Peyer's patch (tissue), 4 donors: ENCODE measurements at regions not wholly inside any gene's neighbourhood (a gene's known extent, or its start where the extent isn't known, plus 50 kb on each side); places are given as distances from the start of the nearest gene placed in this dataset.

Experiments used
- POLR2A ChIP-seq, 2 donors: fragments of 450-650 bp; IDR thresholded peaks; one replicate each; pipeline ENCODE4 v1.5.1; 2017; ENCODE audit warnings: antibody characterized with exemption in 2 of 2, mild to moderate bottlenecking in 2 of 2, moderate library complexity in 2 of 2
- TF ChIP-seq, protein P1 (sequence below), 6 experiments: fragments of 450-650 bp in 4 of 6; fragments of 200-600 bp in 2 of 6; sonication (generic) in 1 of 6; IDR thresholded peaks; one replicate each; pipeline ENCODE4 v1.5.1; 2017 to 2019; ENCODE audit warnings: antibody characterized with exemption in 6 of 6, mild to moderate bottlenecking in 3 of 6, moderate library complexity in 1 of 6

GRCh38 chr12:124695861-124696260 lies 128.4 kb upstream of the NCOR2 start:
- no peak for TF ChIP-seq POLR2A (IDR thresholded peaks at IDR 0.05)
- TF ChIP-seq, protein P1, sequence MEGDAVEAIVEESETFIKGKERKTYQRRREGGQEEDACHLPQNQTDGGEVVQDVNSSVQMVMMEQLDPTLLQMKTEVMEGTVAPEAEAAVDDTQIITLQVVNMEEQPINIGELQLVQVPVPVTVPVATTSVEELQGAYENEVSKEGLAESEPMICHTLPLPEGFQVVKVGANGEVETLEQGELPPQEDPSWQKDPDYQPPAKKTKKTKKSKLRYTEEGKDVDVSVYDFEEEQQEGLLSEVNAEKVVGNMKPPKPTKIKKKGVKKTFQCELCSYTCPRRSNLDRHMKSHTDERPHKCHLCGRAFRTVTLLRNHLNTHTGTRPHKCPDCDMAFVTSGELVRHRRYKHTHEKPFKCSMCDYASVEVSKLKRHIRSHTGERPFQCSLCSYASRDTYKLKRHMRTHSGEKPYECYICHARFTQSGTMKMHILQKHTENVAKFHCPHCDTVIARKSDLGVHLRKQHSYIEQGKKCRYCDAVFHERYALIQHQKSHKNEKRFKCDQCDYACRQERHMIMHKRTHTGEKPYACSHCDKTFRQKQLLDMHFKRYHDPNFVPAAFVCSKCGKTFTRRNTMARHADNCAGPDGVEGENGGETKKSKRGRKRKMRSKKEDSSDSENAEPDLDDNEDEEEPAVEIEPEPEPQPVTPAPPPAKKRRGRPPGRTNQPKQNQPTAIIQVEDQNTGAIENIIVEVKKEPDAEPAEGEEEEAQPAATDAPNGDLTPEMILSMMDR (IDR thresholded peaks at IDR 0.05), result no peak
